Transverse colon (tissue), 4 donors: ENCODE measurements at regions not wholly inside any gene's neighbourhood (a gene's known extent, or its start where the extent isn't known, plus 50 kb on each side); places are given as distances from the start of the nearest gene placed in this dataset.

Experiments
- DNase-seq: peaks from one replicate; pipeline ENCODE4 v3.0.0-alpha.2; 2019
- H3K27ac ChIP-seq, 4 donors: fragments of 200-600 bp; sonication (generic); 2 replicates each; pipeline ENCODE4 v1.5.1; 2016 to 2018; ENCODE audit warnings: inconsistent platforms in 4 of 4
- H3K27me3 ChIP-seq: fragments of 200-600 bp; sonication (generic); 2 replicates; pipeline ENCODE4 v1.5.1; 2017; ENCODE audit warnings: inconsistent platforms
- H3K36me3 ChIP-seq, 4 donors: fragments of 200-600 bp; sonication (generic); 2 replicates each; pipeline ENCODE4 v1.5.1; 2017 to 2019; ENCODE audit warnings: inconsistent platforms in 4 of 4
- H3K4me1 ChIP-seq, 4 donors: fragments of 200-600 bp; sonication (generic); 2 replicates each; pipeline ENCODE4 v1.5.1; 2017 to 2020; ENCODE audit warnings: inconsistent platforms in 4 of 4
- H3K4me3 ChIP-seq, 4 donors: fragments of 200-600 bp; sonication (generic); 1 replicate in 1 of 4; 2 replicates in 3 of 4; pipeline versions ENCODE4 v1.5.1 to v1.6.1; 2017 to 2019; ENCODE audit warnings: inconsistent platforms in 4 of 4
- H3K9me3 ChIP-seq, 2 donors: fragments of 200-600 bp; sonication (generic); 2 replicates each; pipeline ENCODE4 v1.5.1; 2017 to 2019; ENCODE audit warnings: inconsistent platforms in 2 of 2
- EP300 ChIP-seq: sonication (generic); formaldehyde crosslinking; IDR thresholded peaks from one replicate; pipeline ENCODE4 v1.6.1; 2017; ENCODE audit warnings: antibody characterized with exemption, low read depth
- POLR2A ChIP-seq: fragments of 450-650 bp; IDR thresholded peaks from one replicate; pipeline ENCODE4 v1.6.1; 2016; ENCODE audit warnings: antibody characterized with exemption, mild to moderate bottlenecking, moderate library complexity
- POLR2AphosphoS5 ChIP-seq, 3 donors: sonication (generic); formaldehyde crosslinking; IDR thresholded peaks; one replicate each; pipeline ENCODE4 v1.6.1; 2016; ENCODE audit warnings: antibody characterized with exemption in 3 of 3
- WGBS, 2 donors: methylation state at CpG; one replicate each; pipeline ENCODE4 v1.1.5; 2018; ENCODE audit warnings: low coverage in 1 of 2; 5-methylcytosine and 5-hydroxymethylcytosine counted together
- in situ Hi-C, 4 donors: fragments of 200-750 bp; cut with MboI; loops; one replicate each; pipeline versions ENCODE4 v1.15.0 to v1.15.1; 2017; ENCODE audit warnings: low sequenced_read_pairs in 3 of 4, low pct_ligation_motif_present in 1 of 4, low pct_unique_long_range_greater_than_20kb in 1 of 4
- intact Hi-C: fragments of 100-400 bp; cut with DNase I; formaldehyde crosslinking; loops from one replicate; pipeline ENCODE4 v1.15.1; 2023; ENCODE audit warnings: low total_unique reads
- TF ChIP-seq, protein P1 (sequence below), 5 experiments: fragments of 200-600 bp in 3 of 5; fragments of 450-650 bp in 2 of 5; sonication (generic) in 3 of 5; IDR thresholded peaks; 1 replicate in 2 of 5; 2 replicates in 3 of 5; pipeline ENCODE4 v1.5.1; 2016 to 2017; ENCODE audit warnings: antibody characterized with exemption in 5 of 5, inconsistent platforms in 3 of 5, mild to moderate bottlenecking in 2 of 5, moderate library complexity in 1 of 5

DNA sequence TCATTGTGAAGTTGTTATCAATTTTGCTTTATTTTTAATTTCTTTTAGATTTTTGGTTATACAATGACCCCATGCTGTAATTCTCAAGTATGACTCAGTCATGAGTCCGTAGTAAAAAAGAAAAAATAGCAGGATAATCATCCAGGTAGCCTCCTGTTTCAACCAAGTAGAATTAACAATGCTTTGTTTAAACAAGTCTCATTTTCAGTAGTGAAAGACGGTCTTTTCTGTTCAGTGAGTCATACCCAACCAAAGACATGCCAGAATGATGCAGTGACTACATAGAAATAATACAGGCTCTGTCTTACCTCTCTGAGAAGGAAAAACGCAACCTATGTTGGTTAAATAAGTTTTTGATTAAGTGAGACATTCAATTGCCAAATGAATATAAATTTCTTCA is 67.8 kb upstream of the DSC1 start:
- no peak for DNase-seq
- WGBS, 2 donors: 24 to 37% methylated on average over 3 of the region's 3 CpGs
- intact Hi-C loops: no loop called here
- no peak overlapping the region for H3K4me3 ChIP-seq
- no peaks in the 10 kb centered on the region for H3K36me3 ChIP-seq
- peaks cover 0 to 27% (median 6%) of the 10 kb centered on the region in 4 donors for H3K4me1 ChIP-seq
- in situ Hi-C loops: no loop called here
- H3K27ac ChIP-seq: no peak overlapping the region
- no peaks in the 10 kb centered on the region for H3K9me3 ChIP-seq
- TF ChIP-seq POLR2A (no peak), POLR2AphosphoS5 (IDR thresholded peaks at IDR 0.05) (no peak), EP300 (no peak)
- TF ChIP-seq, protein P1, sequence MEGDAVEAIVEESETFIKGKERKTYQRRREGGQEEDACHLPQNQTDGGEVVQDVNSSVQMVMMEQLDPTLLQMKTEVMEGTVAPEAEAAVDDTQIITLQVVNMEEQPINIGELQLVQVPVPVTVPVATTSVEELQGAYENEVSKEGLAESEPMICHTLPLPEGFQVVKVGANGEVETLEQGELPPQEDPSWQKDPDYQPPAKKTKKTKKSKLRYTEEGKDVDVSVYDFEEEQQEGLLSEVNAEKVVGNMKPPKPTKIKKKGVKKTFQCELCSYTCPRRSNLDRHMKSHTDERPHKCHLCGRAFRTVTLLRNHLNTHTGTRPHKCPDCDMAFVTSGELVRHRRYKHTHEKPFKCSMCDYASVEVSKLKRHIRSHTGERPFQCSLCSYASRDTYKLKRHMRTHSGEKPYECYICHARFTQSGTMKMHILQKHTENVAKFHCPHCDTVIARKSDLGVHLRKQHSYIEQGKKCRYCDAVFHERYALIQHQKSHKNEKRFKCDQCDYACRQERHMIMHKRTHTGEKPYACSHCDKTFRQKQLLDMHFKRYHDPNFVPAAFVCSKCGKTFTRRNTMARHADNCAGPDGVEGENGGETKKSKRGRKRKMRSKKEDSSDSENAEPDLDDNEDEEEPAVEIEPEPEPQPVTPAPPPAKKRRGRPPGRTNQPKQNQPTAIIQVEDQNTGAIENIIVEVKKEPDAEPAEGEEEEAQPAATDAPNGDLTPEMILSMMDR (IDR thresholded peaks at IDR 0.05): no peak
- H3K27me3 ChIP-seq: no peaks in the 10 kb centered on the region

DNA sequence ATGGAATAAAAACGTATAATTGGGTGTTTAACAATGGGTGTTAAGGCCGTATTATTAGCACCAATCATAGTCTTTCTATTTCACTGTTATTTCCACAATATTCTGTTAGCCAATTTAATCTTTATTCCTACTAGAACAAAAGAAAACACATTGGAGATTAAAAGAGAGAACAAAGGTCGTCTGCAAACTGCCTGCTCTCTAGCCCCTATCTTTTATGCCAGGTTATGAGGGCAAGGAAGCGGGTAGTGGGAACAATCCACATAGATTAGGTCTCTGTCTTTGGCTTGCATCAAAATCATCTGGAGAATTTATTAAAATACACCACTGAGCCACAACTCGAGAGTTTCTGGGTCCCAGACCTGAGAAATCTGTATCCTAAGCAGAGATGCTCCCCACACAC is 69.4 kb upstream of the DSC1 start:
- H3K27me3 ChIP-seq: no peaks in the 10 kb centered on the region
- in situ Hi-C loops: no loop called here
- TF ChIP-seq POLR2A (no peak), POLR2AphosphoS5 (IDR thresholded peaks at IDR 0.05) (no peak), EP300 (no peak)
- TF ChIP-seq, protein P1 (IDR thresholded peaks at IDR 0.05): no peak
- peak overlapping the region in 2 of 4 donors; percentile 52 to 67 for H3K27ac ChIP-seq
- intact Hi-C loops: no loop called here
- no peaks in the 10 kb centered on the region for H3K9me3 ChIP-seq
- 36 to 48% methylated on average over 4 to 5 of the region's 5 CpGs for WGBS, 2 donors
- H3K36me3 ChIP-seq: no peaks in the 10 kb centered on the region
- H3K4me1 ChIP-seq: peaks cover 0 to 27% (median 6%) of the 10 kb centered on the region in 4 donors
- no peak overlapping the region for H3K4me3 ChIP-seq
- no peak for DNase-seq

DNA sequence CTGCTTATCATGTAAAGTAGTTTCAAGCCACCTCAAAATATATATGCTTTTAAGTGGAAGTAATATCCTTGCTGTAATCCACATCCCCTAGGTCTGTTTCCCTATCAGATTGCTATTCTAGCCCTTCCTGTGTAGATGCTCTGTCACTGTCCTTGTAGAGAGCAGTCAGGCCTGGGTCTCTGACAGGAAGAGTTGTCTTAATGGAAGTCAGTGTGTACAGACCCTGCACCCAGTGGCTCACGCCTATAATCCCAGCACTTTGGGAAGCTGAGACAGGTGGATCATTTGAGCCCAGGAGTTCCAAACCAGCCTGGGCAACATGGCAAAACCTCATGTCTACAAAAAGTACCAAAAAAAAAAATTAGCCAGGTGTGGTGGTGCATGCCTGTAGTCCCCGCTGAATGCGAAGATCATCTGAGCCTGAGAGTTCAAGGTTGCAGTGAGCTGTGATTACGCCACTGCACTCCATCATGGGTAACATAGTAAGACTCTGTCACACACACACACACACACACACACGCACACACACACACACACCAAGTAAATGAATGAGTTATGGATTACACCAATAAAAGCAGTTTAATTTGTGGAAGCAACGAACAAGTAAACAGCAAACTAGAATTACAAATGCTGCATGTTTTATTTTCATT is 70.2 kb upstream of the DSC1 start:
- no peak overlapping the region for H3K4me3 ChIP-seq
- TF ChIP-seq, protein P1 (IDR thresholded peaks at IDR 0.05): no peak
- no peak for TF ChIP-seq POLR2AphosphoS5 (IDR thresholded peaks at IDR 0.05)
- TF ChIP-seq EP300: no peak
- no peak for TF ChIP-seq POLR2A
- DNase-seq: peak; percentile 66
- peak overlapping the region in 3 of 4 donors; percentile 36 to 67 (median 58) for H3K27ac ChIP-seq
- WGBS, 2 donors: 41 to 51% methylated on average over 3 to 6 of the region's 6 CpGs
- in situ Hi-C loops: no loop called here
- peaks cover 0 to 27% (median 6%) of the 10 kb centered on the region in 4 donors for H3K4me1 ChIP-seq
- no peaks in the 10 kb centered on the region for H3K9me3 ChIP-seq
- no peaks in the 10 kb centered on the region for H3K36me3 ChIP-seq
- intact Hi-C loops: no loop called here
- no peaks in the 10 kb centered on the region for H3K27me3 ChIP-seq

DNA sequence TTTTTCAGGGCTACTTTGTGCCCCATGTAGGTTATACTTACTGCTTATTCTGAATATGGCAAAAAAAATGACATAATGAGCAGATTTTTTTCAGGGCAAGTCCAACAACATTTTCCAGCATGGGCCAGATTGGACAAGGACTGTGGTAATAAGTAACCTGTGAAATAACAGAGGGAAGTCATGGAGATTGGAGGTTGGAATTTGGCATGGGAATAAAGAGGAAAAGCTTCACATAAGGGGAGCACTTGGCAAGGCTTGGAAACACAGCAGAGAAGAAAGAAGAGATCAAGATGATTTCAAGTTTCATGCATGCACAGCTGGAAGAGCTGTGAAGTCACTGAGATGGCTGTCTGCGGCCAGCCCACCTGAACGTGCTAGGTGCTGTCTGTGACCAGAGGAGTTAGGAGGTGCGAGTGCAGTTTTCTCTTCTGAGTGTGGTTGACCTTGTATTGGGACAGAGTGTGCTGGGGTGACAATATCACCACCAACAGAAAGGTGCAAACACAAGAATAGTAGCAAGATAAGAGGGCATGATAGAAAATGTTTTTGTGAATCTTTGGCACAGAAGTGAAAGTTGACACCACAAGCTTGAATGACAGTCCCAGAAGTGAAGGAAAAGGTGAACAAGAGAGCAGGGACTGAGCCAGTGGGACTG is 71.1 kb upstream of the DSC1 start:
- no peak for DNase-seq
- Histone ChIP-seq H3K27ac (peak overlapping the region in 3 of 4 donors; percentile 46 to 67 (median 58)), H3K36me3 (no peaks in the 10 kb centered on the region), H3K27me3 (no peaks in the 10 kb centered on the region), H3K4me1 (peaks cover 0 to 27% (median 6%) of the 10 kb centered on the region in 4 donors), H3K9me3 (no peaks in the 10 kb centered on the region), H3K4me3 (no peak overlapping the region)
- no peak for TF ChIP-seq POLR2A
- TF ChIP-seq POLR2AphosphoS5 (IDR thresholded peaks at IDR 0.05): no peak
- TF ChIP-seq, protein P1 (IDR thresholded peaks at IDR 0.05): no peak
- TF ChIP-seq EP300: no peak
- 33 to 45% methylated on average over 3 of the region's 3 CpGs for WGBS, 2 donors
- intact Hi-C loops: no loop called here
- in situ Hi-C loops: no loop called here
